C4-2B (cell line): ENCODE measurements at regions not wholly inside any gene's neighbourhood (a gene's known extent, or its start where the extent isn't known, plus 50 kb on each side); places are given as distances from the start of the nearest gene placed in this dataset.

Experiments
- CTCF ChIP-seq: fragments of 450-650 bp; conservative IDR thresholded peaks from 2 replicates; pipeline ENCODE4 v1.5.1; 2017; ENCODE audit warnings: mild to moderate bottlenecking
- ZFX ChIP-seq: fragments of 450-650 bp; IDR thresholded peaks from 2 replicates; pipeline ENCODE4 v1.6.1; 2017

- TF ChIP-seq CTCF (no peak), ZFX (no peak)
Measured at GRCh38 chr5:163586531-163586956, 81.1 kb downstream of the MAT2B start.
